Keratinocyte (primary cell): ENCODE measurements at regions not wholly inside any gene's neighbourhood (a gene's known extent, or its start where the extent isn't known, plus 50 kb on each side); places are given as distances from the start of the nearest gene placed in this dataset.

Experiments
- CTCF ChIP-seq, 3 experiments: IDR thresholded peaks in 1 of 3; conservative IDR thresholded peaks in 1 of 3; optimal IDR thresholded peaks in 1 of 3; 2 replicates in 2 of 3; 3 replicates in 1 of 3; pipeline versions ENCODE3 to v1.5.1; 2011; ENCODE audit warnings: low read length in 3 of 3, mild to moderate bottlenecking in 3 of 3, moderate library complexity in 2 of 3, control low read depth in 1 of 3, inconsistent platforms in 1 of 3; ENCODE audit not compliant: insufficient read depth in 2 of 3; ENCODE audit errors: extremely low read depth in 1 of 3
- EZH2 ChIP-seq: IDR thresholded peaks from one replicate; pipeline ENCODE4 v1.6.1; 2012; ENCODE audit warnings: inconsistent platforms, mild to moderate bottlenecking, low read length, moderate library complexity

DNA sequence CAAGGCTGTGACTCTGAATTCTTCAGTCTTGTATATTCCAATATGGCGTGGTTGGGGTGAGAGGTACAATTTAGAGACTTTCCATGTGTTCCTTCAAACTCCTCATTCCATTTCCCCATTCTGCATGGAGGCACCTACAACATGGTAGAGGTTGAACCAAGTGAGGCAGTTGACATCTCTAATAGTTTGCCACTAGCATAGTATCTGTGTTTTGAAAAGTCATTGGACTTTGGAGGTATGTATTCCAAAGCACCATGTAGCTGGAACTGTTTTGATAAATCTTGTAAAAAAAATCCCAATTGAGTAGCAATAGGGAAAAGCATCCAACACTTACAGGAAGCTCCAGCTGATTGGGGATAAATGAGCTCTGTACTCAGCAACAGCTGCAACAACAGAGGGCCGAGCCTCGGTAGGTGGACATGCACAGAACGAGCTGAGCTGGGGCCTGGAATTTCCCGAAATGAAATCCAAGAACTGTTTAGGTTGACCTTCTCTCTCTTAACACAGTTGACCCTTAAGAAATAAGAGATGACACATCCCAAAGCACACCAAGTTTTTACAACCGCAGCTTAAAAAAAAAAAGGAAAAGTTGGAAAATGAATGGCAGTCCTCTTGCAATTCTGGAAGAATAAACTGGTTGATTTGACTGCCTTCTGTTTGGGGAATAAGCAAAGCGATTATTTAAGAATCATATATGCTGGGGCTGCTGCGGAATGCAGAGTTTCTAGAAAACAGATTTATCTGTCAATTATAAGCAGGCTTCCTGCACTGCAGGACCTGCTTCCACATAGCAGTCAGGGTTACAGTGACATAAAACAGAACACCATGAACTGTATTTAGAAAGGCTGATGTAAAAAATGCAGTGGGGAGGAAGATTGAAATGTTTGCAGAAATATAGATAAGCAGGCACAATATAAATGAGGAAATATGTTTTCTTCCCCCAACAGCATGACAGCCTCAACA is 194.6 kb upstream of the KRR1 start:
- no peak for TF ChIP-seq CTCF (optimal IDR thresholded peaks at IDR 0.05 in 1 of 3, IDR thresholded peaks at IDR 0.05 in 1 of 3, conservative IDR thresholded peaks at IDR 0.05 in 1 of 3; ENCODE audit: extremely low read depth in 1 of 3, insufficient read depth in 2 of 3, low read length in 3 of 3)
- TF ChIP-seq EZH2 = no peak
